ENCODE measurements at regions not wholly inside any gene's neighbourhood (a gene's known extent, or its start where the extent isn't known, plus 50 kb on each side); places are given as distances from the start of the nearest gene placed in this dataset.
A peak's percentile ranks its signal among the peaks of the same experiment; 100 is the strongest.
"Not testable (repeated sequence)": the region's sequence is repeated elsewhere in the genome, so short reads cannot be mapped to it uniquely, and the experiment has no call there.

DNA sequence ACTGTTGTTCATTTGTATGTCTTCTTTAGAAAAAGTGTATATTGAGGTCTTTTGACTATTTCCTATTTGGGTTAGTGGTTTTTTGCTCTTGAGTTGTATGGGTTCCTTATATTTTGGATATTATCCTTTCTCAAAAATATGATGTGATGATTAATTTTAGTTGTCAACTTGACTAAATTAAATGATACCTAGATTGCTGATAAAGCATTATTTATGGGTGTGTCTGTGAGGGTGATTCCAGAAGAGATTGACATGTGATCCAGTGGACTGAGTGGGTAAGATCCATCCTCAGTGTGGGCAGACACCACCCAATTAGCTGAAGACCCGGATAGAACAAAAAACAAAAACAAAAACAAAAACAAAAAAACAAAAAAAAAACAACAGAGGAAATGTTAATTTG is 115.1 kb upstream of the KIF2A start:
- no peak for DNase-seq (ENCODE audit: low read depth)
- TF ChIP-seq, protein P1, sequence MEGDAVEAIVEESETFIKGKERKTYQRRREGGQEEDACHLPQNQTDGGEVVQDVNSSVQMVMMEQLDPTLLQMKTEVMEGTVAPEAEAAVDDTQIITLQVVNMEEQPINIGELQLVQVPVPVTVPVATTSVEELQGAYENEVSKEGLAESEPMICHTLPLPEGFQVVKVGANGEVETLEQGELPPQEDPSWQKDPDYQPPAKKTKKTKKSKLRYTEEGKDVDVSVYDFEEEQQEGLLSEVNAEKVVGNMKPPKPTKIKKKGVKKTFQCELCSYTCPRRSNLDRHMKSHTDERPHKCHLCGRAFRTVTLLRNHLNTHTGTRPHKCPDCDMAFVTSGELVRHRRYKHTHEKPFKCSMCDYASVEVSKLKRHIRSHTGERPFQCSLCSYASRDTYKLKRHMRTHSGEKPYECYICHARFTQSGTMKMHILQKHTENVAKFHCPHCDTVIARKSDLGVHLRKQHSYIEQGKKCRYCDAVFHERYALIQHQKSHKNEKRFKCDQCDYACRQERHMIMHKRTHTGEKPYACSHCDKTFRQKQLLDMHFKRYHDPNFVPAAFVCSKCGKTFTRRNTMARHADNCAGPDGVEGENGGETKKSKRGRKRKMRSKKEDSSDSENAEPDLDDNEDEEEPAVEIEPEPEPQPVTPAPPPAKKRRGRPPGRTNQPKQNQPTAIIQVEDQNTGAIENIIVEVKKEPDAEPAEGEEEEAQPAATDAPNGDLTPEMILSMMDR (IDR thresholded peaks at IDR 0.05; ENCODE audit: control insufficient read depth, extremely low read depth, insufficient read depth) = no peak
- H3K4me3 ChIP-seq (ENCODE audit: low read depth, low read length) = no peak overlapping the region

DNA sequence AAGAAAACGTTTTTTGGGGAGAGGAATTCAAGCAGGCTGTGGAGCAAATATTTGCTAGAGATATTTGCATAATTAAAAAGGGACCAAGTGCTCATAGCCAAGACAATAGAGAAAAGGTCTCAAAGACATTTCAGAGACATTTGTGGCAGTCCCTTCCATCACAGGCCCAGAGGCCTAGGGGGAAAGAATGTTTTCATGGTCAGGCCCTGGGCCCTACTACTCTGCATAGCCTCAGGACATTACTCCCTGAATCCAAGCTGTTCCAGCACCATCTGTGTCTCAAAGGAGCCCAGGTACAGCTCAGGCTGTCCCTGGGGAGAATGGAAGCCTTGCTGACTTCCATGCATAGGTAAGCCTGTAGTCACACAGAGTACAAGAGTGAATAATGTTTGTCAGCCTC is 113.0 kb upstream of the KIF2A start:
- DNase-seq (ENCODE audit: low read depth) = no peak
- H3K4me3 ChIP-seq (ENCODE audit: low read depth, low read length) = no peak overlapping the region
- TF ChIP-seq, protein P1 (IDR thresholded peaks at IDR 0.05; ENCODE audit: control insufficient read depth, extremely low read depth, insufficient read depth) = no peak

DNA sequence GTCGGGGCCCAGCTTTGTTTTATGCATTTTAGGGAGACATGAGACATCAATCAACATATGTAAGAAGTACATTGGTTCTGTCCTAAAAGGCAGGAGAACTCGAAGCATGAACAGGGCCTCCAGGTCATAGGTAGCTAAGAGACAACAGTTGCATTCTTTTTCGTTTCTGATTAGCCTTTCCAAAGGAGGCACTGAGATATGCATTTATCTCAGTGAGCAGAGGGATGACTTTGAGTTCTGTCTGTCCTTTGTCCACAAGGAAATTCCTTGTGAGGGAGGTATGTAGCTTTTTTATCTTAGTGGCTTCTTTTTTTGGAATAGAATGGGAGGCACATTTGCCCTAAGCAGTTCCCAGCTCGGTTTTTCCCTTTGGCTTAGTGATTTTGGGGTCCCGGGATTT is 109.5 kb upstream of the KIF2A start:
- not testable (repeated sequence) for DNase-seq (ENCODE audit: low read depth); H3K4me3 ChIP-seq (ENCODE audit: low read depth, low read length)

DNA sequence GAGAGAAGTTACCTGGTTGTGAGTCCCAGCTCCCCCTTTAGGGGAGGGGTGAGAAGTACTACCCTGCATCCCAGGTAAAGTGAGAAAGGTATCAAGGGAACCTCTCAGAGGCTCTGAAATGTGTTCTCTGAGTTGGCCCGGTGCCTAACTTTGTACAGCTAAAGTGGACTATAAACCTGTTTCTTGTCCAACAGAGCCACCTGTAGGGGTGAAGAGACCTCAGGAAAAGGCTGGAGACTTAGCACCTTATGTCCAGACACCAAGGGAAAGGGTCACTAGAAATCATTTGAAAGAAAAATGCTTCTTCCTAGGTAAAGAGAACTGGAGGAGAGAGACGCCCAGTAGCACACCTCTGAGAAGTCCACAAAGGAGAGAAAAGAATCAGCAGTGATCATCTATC is 108.3 kb upstream of the KIF2A start:
- no peak overlapping the region for H3K4me3 ChIP-seq (ENCODE audit: low read depth, low read length)
- TF ChIP-seq, protein P1 (IDR thresholded peaks at IDR 0.05; ENCODE audit: control insufficient read depth, extremely low read depth, insufficient read depth) = peak; percentile 23
- peak; percentile 14 for DNase-seq (ENCODE audit: low read depth)

DNA sequence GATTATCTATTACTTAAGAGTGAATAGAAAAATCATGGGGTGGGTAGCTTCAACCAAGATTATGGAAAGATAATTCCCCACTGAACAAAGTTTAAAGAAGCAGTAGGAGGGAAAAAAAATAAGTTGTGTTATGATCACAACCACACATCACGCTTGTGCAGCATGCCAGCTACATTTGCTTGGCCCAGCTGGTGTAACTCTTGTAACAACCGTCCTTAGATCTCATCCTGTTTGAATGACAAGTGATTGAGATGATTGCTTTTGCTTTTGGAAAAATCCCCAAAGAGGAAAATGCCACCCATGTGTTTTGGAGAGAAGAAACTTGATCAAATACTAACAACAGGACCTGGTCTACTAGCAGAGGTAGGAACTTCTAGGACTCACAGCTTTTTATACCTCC is 107.6 kb upstream of the KIF2A start:
- TF ChIP-seq, protein P1 (IDR thresholded peaks at IDR 0.05; ENCODE audit: control insufficient read depth, extremely low read depth, insufficient read depth) = no peak
- no peak overlapping the region for H3K4me3 ChIP-seq (ENCODE audit: low read depth, low read length)
- DNase-seq (ENCODE audit: low read depth) = no peak

DNA sequence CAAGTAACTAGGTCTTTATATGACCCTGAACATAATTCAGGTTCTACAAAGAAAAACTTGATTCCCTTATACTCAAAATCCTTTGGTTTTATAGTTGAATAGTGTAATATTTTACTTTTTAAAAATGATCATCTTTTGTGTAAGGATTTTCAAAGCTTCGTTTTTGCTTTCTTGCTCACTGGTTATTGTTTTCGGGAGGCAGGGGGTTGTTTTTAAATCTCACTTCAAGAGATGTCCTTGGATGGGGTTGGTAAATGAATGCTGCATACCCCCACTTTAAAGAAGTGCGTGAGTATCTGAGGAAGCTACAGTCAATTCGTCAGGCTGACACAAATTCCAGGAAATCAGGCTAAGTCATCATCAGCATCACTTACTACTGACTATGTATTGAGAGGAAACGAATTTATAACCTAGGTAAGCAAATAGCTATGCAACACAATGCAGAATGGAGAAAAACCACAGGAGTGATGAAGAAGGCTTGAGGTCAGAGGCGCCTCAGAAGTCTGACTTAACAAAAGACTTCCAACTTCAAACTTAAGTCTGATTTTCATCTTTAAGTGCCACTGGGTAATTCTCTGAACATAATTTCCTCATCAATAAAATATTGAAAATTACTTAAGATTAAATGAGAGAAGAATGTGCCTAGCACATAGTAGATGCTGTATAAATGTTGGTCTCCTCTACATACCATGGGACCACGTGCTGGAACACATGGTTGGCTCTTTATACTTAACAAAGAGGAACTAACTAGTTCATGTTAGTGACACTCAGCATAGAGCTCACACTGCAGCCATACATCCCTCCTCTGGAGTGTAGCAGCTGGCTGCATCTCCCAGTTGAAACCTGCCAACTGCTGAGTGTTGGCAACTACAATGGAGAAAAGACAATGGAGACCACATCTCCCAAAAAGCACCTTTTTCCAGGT is 106.0 kb upstream of the KIF2A start:
- no peak overlapping the region for H3K4me3 ChIP-seq (ENCODE audit: low read depth, low read length)
- TF ChIP-seq, protein P1 (IDR thresholded peaks at IDR 0.05; ENCODE audit: control insufficient read depth, extremely low read depth, insufficient read depth) = no peak
- no peak for DNase-seq (ENCODE audit: low read depth)

DNA sequence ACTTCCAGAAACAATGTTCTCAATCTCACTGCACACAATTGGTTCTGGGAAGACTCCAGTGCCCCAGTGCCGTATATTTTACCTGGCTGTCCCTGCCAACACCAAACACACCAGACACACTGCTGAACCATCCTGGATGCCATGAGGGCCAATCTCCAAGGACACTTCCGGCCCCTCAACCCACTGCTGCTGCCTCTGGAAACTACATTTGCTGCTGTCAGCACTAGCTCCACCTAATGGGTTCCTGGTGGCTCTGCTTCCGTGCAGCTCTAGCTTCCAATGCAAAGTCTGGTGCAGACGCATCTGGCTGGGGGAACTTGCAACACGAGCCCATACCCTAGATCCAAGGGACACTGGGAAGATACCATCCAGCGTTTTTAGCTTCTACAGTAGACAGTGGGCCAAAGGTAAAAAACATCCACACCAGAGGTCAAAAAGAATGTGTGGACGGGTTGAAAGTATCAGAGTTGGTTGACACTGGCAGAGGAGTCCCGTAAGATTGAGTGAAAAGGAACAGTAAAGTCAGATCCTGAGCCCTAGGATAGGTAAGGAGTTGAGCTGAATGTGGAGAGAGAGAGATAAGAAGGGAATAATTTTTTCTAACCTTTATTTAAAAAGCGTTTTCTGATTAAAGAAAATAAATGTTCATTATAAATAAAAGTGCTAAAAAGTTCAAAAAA is 99.7 kb upstream of the KIF2A start:
- TF ChIP-seq, protein P1 (IDR thresholded peaks at IDR 0.05; ENCODE audit: control insufficient read depth, extremely low read depth, insufficient read depth) = peak; percentile 44
- DNase-seq (ENCODE audit: low read depth) = no peak
- H3K4me3 ChIP-seq (ENCODE audit: low read depth, low read length) = no peak overlapping the region

Data from LNCaP clone FGC (cell line).